ENCODE measurements at regions not wholly inside any gene's neighbourhood (a gene's known extent, or its start where the extent isn't known, plus 50 kb on each side); places are given as distances from the start of the nearest gene placed in this dataset.

DNA sequence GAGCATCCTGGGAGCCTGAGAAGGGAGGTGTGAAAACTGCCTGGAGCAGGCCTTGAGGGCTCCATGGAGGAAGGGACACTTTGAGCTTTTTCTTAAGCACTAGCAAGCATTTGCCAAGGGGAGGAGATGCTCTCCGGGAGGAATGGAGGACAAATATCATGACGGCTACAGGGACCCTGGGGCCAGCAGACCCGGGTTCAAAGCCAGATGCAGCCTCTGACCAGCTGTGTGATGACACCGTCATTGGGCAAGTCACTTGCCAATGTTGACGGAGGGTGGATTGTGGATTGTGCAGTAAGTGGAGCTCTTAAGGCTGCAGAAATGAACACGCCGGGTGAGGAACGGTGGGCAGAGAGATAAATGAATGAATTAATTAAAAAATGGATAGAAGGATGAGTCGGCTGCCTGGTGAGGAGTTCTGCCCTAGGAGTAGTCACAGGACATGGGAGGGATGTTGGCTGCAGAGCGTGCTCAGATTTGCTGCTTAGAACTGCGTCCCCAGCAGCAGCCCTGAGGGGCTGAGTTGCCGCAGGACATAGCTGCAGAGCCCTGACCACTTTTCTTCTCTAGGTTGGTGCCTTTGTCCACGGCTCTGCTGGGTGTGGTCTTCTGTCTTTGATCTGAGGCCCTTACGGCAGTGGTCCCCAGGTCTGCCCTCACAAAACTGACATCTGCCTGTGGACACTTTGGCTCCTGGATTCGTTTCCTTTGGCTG is 507.6 kb downstream of the NPHP4 start:
- in situ Hi-C loops (cut with MboI; ENCODE audit: low sequenced_read_pairs) = no loop called here

DNA sequence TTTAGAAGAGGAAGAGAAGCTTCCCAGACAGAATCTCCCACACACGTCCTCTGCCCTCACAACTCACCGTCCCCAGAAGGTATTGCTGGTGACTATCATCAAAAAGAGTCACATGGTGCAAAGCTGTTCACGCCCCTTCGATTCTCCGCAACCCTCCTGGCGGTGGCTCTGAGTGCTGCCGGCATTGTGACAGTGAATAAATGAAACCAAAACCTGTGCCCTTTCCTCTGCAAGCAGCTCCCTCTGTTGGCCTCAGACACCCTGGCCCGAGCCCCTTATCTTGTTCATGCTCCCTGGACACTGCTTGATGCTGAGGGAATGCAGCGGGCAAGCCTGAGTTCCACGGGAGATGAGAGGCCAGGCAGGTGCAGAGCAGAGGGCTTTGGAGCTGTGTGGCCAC is 510.3 kb downstream of the NPHP4 start:
- in situ Hi-C loops (cut with MboI; ENCODE audit: low sequenced_read_pairs) = no loop called here

DNA sequence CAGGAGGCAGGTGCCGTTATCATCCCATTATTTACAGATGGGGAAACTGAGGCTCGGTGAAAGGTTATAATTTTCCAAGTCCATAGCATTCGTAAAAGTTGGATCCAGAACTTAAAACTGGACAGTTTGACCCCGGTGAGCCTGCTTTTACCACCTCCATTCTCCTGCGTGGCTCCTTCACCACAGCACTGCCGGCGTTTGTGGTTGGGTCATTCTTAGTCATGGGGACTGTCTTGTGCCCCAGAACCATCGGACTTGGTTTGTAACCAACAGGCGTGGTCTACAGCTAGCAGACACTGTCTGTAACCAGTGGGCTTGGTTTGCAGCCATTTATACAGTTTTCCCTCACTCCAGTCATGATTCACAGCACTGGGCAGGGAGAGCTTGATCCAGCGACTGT is 511.3 kb downstream of the NPHP4 start:
- in situ Hi-C loops (cut with MboI; ENCODE audit: low sequenced_read_pairs) = no loop called here

DNA sequence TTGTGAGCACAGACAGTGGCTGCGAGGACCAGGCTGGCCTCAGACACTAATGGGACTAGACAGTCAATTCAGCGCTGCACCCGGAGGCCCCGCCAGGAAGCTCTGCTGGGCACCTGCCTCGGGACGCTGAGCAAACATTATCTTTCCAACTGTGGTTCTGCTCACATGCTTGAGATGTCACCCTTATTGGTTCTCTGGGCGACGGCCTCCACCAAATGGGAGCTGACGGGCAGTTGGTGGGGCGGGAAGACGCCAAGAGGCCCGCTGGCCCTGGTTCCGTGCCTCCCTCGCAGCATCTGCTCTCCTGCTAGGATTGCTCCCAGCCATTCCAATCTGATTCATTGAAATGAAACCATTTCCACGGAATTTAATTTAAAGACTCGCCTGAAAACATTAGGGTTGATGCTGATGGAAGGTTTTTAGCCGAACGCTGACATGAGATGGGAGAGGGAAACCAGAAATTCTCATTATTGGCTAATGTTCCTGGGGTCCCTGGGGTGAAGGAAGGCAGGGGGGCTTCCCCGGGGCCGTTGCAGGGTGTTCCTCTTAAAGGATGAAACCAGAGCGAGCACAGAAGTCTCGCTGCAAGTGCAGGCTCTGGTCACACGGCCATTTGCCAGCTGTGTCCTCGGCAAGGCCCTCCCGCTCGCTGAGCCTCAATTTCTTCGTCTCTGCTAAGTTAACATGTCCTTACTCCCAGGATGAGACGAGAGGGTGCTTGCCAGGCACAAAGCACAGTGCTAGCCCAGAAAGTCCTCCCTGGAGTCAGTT is 512.2 kb downstream of the NPHP4 start:
- in situ Hi-C loops (cut with MboI; ENCODE audit: low sequenced_read_pairs) = no loop called here

DNA sequence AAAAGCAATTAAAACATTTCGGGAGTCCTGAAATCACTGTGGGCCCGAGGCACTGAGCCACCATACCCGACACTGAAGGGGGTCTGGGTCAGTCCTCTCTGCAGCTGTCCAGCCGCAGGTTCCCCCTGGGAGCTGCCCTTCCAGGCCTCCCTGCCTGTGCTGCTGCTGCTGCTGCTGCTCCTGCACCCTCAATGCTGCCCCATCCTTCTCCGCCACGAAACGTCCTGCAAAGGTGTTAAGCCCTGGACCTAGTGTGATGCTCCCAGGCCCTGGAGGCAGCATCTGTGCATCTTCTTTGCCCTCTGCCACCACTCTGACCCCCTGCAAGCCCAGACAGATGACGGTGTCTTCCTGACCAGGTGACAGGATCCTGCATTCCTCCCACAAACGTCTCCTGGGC is 513.3 kb downstream of the NPHP4 start:
- in situ Hi-C loops (cut with MboI; ENCODE audit: low sequenced_read_pairs) = no loop called here

DNA sequence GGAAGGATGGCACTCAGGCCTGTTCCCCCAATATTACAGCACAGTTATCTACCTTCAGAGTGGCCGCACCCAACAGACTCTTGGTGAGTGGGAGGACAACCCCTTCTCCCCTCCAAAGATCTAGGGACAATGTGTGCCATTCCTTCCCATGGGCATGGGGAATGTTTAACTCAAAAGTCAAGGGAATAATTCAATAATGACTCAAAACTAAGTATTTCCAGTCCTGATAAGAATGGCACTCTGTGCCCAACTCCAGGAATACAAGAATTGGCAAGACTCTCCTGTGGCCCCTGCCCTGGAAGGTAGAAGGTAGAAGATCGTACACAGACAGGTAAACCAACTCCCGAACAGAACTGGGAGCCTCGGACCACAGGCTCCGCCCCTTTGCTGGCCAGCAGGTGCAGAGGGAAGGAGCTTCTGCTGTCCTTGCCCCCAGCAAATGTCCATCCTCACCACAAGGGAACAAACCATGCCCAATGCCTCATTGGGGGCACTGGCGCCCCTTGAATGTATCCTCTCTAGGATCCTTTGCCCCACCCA is 514.0 kb downstream of the NPHP4 start:
- in situ Hi-C loops (cut with MboI; ENCODE audit: low sequenced_read_pairs) = no loop called here

DNA sequence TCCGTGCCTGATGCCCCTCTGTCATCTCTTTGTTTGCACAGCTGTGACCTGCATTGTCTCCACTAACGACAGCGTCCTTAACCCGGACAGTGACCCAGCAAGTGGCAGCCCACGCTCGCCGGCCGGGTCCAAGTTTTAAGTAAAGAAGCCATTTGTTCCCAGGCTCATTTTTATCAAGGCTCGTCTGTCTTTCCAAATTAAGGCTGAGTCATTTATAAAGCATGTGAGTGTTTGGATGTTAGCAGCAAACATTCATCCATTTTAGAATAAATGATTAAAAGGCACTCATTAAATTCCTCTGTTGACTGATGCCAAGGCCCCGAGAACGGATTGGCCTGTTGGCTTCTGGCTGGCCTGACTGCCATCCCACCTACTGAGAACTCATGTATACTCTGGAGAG is 514.5 kb downstream of the NPHP4 start:
- in situ Hi-C loops (cut with MboI; ENCODE audit: low sequenced_read_pairs) = no loop called here

DNA sequence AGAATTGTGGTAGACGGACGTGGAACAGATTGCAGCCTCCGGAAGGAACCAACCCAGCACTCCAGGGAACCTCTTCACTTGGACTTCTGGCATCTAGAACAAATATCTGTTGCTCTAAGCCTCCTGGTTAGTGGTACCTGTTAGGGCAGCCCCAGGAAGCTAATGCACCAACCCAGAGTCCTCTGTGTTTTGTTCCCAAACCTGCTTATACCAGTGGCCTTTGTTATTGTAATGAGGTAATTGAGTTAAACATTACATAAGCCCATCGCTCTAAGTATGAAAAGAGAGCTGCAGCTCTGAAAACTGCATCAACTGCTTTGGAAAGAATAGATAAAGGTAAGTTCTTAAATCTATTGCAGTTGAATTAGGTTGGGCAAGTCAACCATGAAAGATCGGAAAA is 516.7 kb downstream of the NPHP4 start:
- in situ Hi-C loops (cut with MboI; ENCODE audit: low sequenced_read_pairs) = no loop called here

DNA sequence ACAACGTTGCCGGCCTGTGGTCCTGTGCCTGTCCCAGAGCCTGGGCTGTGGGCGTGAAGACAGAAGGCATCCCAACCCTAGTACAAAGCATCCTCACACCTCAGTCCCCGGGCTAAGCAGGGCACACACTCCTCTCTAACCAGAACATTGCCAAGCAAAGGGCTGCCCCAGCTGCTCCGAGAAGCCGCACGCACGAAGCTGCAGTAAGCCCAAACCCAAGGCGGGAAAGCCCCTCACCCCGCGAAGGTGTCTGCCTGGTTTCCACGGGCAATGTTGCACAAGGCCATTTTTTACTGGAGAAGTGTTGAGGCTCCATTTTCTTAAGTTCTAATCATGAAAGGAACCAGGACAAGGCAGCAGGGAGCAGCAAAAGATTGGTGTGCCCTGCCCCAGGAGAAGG is 519.0 kb downstream of the NPHP4 start:
- in situ Hi-C loops (cut with MboI; ENCODE audit: low sequenced_read_pairs) = no loop called here

DNA sequence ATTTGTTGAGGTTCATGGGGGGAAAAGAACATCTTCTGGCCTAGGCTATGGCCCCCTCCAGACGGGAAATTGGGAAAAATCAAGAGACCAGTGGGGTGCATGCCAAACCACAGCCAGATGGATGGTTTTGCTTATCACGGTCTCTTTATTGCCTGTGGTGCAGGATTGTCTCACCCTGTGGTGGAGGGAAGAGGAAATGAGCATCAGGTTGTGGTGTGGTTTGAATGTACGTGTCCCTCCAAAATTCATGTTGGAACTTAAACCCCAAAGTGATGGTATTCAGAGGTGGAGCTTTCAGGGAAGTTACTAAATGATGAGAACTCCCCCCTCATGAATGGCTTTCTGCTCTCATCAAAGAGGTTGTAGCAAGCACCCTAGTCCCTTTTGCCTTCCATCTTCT is 525.7 kb downstream of the NPHP4 start:
- in situ Hi-C loops (cut with MboI; ENCODE audit: low sequenced_read_pairs) = no loop called here

DNA sequence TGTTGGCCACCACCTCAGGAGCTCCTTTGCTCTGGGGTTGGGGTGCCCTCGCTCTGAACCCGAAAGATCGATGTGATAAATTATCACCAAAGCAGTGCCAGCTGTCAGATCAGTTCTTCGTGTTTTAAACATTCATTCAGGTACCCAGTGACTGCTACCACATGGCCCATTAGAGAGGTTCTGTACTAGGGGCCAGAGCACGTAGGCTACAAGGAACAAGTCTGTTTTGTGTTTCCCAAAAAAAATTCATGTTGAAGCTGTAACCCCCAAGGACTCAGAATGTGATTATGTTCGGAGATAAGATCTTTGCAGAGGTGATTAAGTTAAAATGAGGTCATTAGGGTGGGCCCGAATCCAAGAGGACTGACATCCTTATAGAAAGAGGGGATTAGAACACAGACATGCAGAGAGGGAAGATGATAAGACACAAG is 526.9 kb downstream of the NPHP4 start:
- in situ Hi-C loops (cut with MboI; ENCODE audit: low sequenced_read_pairs) = no loop called here

DNA sequence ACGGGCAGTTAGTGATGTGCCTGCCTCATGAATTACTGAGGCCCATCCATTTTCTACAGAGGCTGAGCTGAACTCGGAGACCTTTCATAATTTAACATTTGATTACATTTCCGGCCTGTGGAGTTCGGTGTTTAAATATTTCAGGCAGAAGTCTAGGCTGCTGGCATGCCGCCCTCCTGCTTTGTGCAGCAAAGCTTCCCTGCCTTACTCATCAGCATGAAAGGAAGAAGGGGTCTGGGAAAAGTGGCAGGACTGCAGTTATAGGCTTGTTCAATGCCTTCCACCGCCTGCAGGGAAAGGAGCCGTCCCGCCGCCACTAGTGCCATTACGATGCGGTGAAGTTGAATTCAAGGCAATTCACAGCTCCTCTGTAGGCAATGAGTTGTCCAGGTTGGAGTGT is 527.9 kb downstream of the NPHP4 start:
- in situ Hi-C loops (cut with MboI; ENCODE audit: low sequenced_read_pairs) = no loop called here

DNA sequence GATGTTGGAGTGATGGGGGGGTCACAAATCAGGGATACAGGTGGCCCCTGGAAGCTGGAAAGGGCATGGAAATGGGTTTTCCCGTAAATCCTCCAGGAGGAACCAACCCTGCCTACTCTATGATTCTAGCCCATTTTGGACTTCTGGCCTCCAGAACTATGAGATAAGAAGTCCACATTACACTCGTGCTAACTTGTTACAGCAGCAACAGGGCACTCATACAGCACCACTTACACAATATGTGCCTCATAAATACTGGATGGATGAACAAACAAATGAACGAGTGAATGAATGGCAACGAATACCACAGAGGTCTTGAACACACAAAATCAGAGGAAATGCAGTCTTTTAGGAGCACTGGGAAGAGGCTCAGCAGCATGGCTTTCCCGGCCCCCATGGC is 531.3 kb downstream of the NPHP4 start:
- in situ Hi-C loops (cut with MboI; ENCODE audit: low sequenced_read_pairs) = no loop called here

DNA sequence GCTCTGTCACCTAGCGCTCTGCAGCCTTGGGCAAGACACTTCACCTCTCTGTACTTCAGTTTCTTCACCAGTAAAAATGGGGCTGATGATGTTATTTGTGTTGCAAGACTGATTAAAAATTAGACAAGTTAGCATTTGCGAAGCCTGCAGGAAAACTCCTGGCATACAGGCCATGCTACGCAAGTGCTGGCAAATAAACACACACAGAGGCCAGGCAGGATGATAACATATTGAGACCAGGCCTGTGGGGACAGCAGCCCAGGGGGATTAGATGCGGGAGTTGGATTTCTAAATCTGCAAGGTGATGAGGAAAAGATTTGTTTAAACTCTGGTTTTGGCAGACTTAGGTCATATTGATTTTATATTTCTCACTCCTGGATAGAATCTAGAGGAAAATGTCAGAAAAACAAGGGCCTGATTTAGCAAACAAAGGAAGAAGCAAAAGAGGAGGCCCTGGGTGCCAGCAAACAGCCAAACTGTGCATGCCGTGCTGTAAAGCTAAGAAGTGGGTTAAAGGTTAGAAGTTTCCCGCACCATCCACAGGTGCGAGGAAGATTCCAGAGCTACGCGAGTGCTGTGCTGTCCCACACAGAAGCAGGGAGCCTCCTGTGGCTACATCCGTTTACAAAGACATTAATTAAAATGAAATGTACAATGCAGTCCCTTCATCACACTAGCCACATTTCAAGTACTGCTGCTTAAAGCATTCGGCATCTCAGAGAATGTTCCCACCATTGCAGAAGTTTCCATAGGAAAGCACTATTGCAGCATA is 532.2 kb downstream of the NPHP4 start:
- in situ Hi-C loops (cut with MboI; ENCODE audit: low sequenced_read_pairs) = no loop called here

DNA sequence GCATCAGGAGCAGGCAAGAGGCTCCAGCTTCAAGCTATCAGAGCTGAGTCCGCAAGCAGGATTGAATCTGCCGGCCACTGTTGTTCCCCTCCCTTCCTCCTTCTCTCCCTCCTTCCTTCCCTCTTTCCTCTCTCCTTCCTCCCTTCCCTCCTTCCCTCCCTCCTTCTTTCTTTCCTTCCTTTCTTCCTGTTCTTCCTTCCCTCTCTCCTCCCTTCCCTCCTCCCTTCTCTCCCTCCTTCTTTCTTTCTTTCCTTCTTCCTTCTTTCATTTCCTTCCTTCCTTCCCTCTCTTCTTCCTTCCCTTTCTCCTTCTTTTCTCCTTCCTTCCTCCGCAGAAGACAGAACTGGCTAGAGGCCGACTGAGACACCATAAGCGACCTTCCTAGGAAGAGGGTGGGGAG is 534.0 kb downstream of the NPHP4 start:
- in situ Hi-C loops (cut with MboI; ENCODE audit: low sequenced_read_pairs) = no loop called here

DNA sequence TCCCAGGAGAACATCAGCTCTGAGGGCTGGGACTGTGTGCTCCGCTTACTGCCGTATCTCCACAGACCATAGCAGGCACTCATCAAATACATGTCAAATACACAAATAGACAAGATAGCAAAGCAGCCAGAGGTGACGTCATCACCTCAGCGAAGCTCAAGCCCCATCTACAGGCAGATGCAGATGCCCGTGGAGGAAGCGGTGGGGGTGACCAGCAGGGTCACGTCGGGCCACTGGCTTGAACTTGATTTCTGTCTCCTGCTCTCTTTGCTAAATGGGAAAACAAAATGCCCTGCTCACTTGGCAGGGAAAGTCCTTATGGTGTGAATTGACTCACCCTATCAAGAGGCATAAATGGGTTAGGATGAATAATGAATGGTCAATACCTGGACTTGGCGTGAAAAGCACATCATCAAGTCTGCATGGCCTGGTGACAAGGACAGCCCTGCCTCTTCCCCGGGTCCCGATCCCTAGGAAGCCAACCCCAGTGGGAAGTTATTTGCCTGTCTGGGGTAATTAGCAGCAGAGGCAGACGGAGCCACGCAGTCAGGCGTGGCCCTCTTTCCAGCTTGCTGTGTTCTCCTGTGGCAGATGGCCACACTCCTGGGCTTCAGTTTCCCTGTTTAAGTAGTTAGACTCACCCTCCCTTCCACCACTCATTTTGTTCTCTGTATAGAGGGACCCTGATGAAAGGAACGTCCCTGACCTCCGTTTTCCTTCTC is 536.0 kb downstream of the NPHP4 start:
- in situ Hi-C loops (cut with MboI; ENCODE audit: low sequenced_read_pairs) = no loop called here

DNA sequence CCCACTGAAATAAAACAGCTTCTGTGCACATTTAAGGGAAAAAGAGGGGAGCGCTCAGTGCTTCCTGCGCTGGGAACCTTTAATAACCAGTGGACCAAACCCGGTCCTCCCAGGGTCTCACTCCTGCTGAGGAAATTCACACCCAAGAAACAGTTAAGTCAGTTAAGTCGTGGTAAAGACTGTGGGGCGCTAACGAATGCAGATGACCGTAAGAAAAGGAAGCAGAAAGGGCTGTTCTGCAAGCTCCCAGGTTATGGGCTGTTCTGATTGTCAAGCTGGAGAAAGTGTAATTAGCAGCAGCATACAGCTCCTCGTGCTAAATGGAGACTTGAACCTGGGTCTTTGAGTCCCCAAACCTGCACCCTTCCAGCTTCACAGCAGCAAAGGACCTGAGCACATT is 536.6 kb downstream of the NPHP4 start:
- in situ Hi-C loops (cut with MboI; ENCODE audit: low sequenced_read_pairs) = no loop called here

DNA sequence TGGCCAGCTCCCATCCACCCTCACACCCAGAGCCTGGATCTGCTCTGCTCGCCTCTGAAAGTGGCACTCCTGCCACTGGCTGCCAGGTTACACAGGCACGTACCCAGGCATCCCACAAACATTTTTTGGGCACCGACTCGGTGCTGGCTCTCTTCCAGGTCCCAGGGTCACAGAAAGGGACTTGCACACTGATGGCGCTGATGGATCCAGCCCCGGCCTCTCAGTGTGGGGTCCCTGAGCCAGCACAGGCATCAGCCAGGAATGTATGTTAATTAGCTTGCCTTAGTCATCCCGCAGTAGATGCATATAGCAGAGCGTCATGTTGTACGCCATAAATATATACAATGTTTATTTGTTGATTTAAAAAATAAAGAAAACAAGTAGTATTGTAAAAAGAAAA is 537.2 kb downstream of the NPHP4 start:
- in situ Hi-C loops (cut with MboI; ENCODE audit: low sequenced_read_pairs) = no loop called here

DNA sequence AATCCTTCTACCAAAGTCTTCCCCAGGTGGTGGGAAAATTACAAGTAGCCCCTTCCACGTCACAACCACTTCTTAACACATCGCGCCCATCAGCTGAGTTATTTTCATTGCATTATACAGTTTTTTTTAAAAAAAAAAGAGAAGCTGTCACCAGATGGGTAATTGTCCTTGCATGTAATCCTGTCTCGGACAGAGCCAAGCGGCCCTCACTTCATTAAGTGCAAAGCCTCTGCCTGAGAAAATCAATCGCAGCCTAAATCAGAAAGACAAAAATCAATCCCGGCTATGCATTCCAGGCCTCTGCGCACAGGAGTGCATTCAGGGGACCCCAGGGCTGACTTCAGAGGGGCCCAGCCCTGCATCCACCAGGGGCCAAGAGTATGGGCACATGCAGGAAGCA is 538.9 kb downstream of the NPHP4 start:
- in situ Hi-C loops (cut with MboI; ENCODE audit: low sequenced_read_pairs) = no loop called here

DNA sequence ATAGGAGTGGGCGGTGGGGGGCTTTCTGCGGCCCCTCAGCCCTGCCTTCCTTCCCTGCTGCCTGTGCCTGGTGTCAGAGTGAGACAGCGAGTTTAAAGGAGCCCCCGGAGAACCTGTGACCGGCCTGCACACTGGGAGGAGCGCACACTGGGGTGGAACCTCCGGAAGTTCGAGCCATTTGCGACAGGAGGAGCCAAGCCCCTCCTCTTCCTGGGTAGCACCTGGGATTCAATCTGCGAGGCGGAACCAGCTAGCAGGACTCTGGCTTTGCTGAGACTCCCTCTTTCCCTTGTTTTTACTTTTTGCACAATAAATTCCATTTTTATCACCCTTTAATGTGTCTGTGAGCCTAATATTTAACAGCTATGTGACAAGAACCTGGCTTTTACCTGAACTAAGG is 540.6 kb downstream of the NPHP4 start:
- in situ Hi-C loops (cut with MboI; ENCODE audit: low sequenced_read_pairs) = no loop called here

DNA sequence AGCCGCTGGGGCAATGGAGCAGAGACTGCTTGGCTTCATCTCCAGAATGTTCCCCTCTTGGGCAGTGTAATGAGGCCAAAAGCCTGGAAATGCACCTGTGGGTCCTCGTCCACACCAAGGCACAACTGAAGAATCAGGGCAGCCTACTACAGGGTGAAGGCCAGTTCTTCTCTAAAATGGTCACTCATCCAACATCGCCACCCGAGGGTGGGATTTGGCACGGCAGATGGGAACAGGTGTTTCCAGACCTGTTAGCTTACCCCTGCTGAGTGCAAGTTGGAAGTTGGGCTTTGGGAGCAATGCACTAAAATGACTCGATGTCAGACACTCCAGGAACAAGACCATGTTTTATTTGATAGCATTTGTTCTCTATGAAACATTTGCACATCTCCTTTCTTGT is 543.7 kb downstream of the NPHP4 start:
- in situ Hi-C loops (cut with MboI; ENCODE audit: low sequenced_read_pairs) = no loop called here

Measured in HL-60/S4 (cell line).